ENCODE measurements at regions not wholly inside any gene's neighbourhood (a gene's known extent, or its start where the extent isn't known, plus 50 kb on each side); places are given as distances from the start of the nearest gene placed in this dataset.

DNA sequence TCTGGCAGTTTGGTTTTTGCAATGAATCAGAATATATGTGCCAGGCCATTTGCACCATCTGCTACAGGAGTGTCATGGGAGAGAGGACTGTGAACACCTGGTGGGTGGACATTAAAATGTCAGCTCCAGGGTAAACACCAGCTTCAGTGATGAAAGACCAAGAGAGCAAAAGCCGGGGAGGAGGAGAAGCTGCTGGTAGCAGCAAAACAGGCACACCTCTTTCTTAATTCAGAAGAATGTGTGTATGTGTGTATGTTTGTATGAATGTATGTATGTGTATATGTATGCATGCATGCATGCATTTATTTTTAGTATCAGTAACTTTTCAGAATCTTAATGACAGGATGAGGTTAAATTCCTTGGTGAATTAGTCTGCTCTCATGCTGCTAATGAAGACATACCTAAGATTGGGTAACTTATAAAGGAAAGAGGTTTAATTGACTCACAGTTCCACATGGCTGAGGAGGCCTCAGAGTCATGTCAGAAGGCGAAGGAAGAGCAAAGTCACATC is 357.4 kb upstream of the PRICKLE1 start:
- no peak for TF ChIP-seq POLR2AphosphoS5 (IDR thresholded peaks at IDR 0.05; ENCODE audit: borderline replicate concordance, low read depth, low read length)
- TF ChIP-seq EZH2 (IDR thresholded peaks at IDR 0.05) = no peak

All from SK-N-MC (cell line).